ENCODE measurements at regions not wholly inside any gene's neighbourhood (a gene's known extent, or its start where the extent isn't known, plus 50 kb on each side); places are given as distances from the start of the nearest gene placed in this dataset.

- no peak for TF ChIP-seq CTCF (IDR thresholded peaks at IDR 0.05; ENCODE audit: insufficient read depth, low read length, severe bottlenecking)
- DNase-seq (ENCODE audit: low read depth): peak; percentile 29
- H3K27me3 ChIP-seq (ENCODE audit: control insufficient read depth, insufficient read depth, low read length): no peaks in the 10 kb centered on the region
- FAIRE-seq: no peak
- H3K4me3 ChIP-seq (ENCODE audit: low read depth, low read length): no peak overlapping the region
- no peaks in the 10 kb centered on the region for H3K36me3 ChIP-seq (ENCODE audit: control insufficient read depth, insufficient read depth, low read length)
Measured at GRCh38 chr9:106075236-106075959, 381.1 kb downstream of the TMEM38B start.

GRCh38 chr9:106075960-106076327 is 381.6 kb downstream of the TMEM38B start:
- H3K36me3 ChIP-seq (ENCODE audit: control insufficient read depth, insufficient read depth, low read length): no peaks in the 10 kb centered on the region
- no peaks in the 10 kb centered on the region for H3K27me3 ChIP-seq (ENCODE audit: control insufficient read depth, insufficient read depth, low read length)
- no peak overlapping the region for H3K4me3 ChIP-seq (ENCODE audit: low read depth, low read length)
- DNase-seq (ENCODE audit: low read depth): peak; percentile 88
- TF ChIP-seq CTCF (IDR thresholded peaks at IDR 0.05; ENCODE audit: insufficient read depth, low read length, severe bottlenecking): no peak
- FAIRE-seq: no peak

GRCh38 chr9:106076711-106077110 is 382.4 kb downstream of the TMEM38B start:
- Histone ChIP-seq H3K27me3 (ENCODE audit: control insufficient read depth, insufficient read depth, low read length) (no peaks in the 10 kb centered on the region), H3K36me3 (ENCODE audit: control insufficient read depth, insufficient read depth, low read length) (no peaks in the 10 kb centered on the region), H3K4me3 (ENCODE audit: low read depth, low read length) (no peak overlapping the region)
- no peak for FAIRE-seq
- no peak for TF ChIP-seq CTCF (IDR thresholded peaks at IDR 0.05; ENCODE audit: insufficient read depth, low read length, severe bottlenecking)
- DNase-seq (ENCODE audit: low read depth): no peak

GRCh38 chr9:106077731-106078130 is 383.4 kb downstream of the TMEM38B start:
- no peaks in the 10 kb centered on the region for H3K36me3 ChIP-seq (ENCODE audit: control insufficient read depth, insufficient read depth, low read length)
- no peaks in the 10 kb centered on the region for H3K27me3 ChIP-seq (ENCODE audit: control insufficient read depth, insufficient read depth, low read length)
- DNase-seq (ENCODE audit: low read depth) (no peak), FAIRE-seq (no peak)
- TF ChIP-seq CTCF (IDR thresholded peaks at IDR 0.05; ENCODE audit: insufficient read depth, low read length, severe bottlenecking): no peak
- no peak overlapping the region for H3K4me3 ChIP-seq (ENCODE audit: low read depth, low read length)

- FAIRE-seq: no peak
- TF ChIP-seq CTCF (IDR thresholded peaks at IDR 0.05; ENCODE audit: insufficient read depth, low read length, severe bottlenecking): no peak
- no peak for DNase-seq (ENCODE audit: low read depth)
Measured at GRCh38 chr9:106082621-106083020, 388.3 kb downstream of the TMEM38B start.

GRCh38 chr9:106084702-106085101 is 390.4 kb downstream of the TMEM38B start:
- no peak for TF ChIP-seq CTCF (IDR thresholded peaks at IDR 0.05; ENCODE audit: insufficient read depth, low read length, severe bottlenecking)
- no peak overlapping the region for H3K4me3 ChIP-seq (ENCODE audit: low read depth, low read length)
- no peaks in the 10 kb centered on the region for H3K27me3 ChIP-seq (ENCODE audit: control insufficient read depth, insufficient read depth, low read length)
- DNase-seq (ENCODE audit: low read depth) (no peak), FAIRE-seq (no peak)
- H3K36me3 ChIP-seq (ENCODE audit: control insufficient read depth, insufficient read depth, low read length): no peaks in the 10 kb centered on the region

More at GRCh38 chr9:106082621-106083020, 388.3 kb downstream of the TMEM38B start:
- Histone ChIP-seq H3K27me3 (ENCODE audit: control insufficient read depth, insufficient read depth, low read length) (no peaks in the 10 kb centered on the region), H3K36me3 (ENCODE audit: control insufficient read depth, insufficient read depth, low read length) (no peaks in the 10 kb centered on the region), H3K4me3 (ENCODE audit: low read depth, low read length) (no peak overlapping the region)
